ENCODE measurements at regions not wholly inside any gene's neighbourhood (a gene's known extent, or its start where the extent isn't known, plus 50 kb on each side); places are given as distances from the start of the nearest gene placed in this dataset.

DNA sequence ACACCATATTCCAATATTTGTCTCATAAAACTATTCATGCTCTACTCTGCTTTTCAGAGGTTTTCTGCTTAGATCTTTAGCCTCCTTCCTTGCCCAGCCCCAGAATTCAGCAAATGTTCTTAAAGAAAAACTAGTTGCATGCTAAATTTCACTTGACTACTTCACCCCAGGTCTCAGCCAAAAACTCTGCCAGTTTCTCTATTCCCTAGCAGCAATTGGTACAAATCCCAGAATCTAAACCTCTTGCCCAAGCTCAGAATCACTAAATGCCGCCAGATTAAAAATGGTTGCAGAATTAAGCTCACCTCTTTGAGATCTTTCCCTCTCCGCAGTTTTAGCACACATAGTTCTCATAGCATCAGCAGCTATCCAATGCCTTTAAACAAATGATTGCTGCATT, 331.2 kb upstream of the SMARCA2 start:
- no peak for DNase-seq (ENCODE audit: low spot score)
- in situ Hi-C loops (cut with MboI; ENCODE audit: low sequenced_read_pairs, unreplicated experiment) = no loop called here
- TF ChIP-seq CTCF (IDR thresholded peaks at IDR 0.05; ENCODE audit: borderline replicate concordance, control extremely low read depth, extremely low read depth, insufficient read depth, missing control alignments) = no peak

- no peak for TF ChIP-seq CTCF (IDR thresholded peaks at IDR 0.05; ENCODE audit: borderline replicate concordance, control extremely low read depth, extremely low read depth, insufficient read depth, missing control alignments)
- in situ Hi-C loops (cut with MboI; ENCODE audit: low sequenced_read_pairs, unreplicated experiment) = no loop called here
- no peak for DNase-seq (ENCODE audit: low spot score)
These were observed 316.2 kb upstream of the SMARCA2 start for GRCh38 chr9:1698991-1699390.

DNA sequence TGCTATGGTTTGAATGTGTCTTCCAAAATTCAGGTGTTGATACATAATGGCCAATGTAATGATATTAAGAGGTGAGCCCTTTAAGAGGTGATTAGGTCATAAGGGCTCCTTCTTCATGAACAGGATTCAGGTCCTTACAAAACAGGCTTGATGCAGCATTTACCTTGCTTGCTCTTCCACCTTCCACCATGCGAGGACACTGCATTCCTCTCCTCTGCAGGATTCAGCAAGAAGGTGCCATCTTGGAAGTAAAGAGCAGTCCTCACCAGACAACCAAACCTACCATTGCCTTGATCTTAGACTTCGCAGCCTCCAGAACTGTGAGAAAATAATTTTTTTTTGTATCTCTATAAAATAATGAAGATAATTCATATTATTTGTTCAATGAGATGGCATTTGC, 314.0 kb upstream of the SMARCA2 start:
- in situ Hi-C loops (cut with MboI; ENCODE audit: low sequenced_read_pairs, unreplicated experiment) = loop anchor here (25.0 kb wide), 1 partner anchor 386 kb away; no protein-coding TSS in a partner anchor
- DNase-seq (ENCODE audit: low spot score) = no peak
- TF ChIP-seq CTCF (IDR thresholded peaks at IDR 0.05; ENCODE audit: borderline replicate concordance, control extremely low read depth, extremely low read depth, insufficient read depth, missing control alignments) = no peak

- TF ChIP-seq CTCF (IDR thresholded peaks at IDR 0.05; ENCODE audit: borderline replicate concordance, control extremely low read depth, extremely low read depth, insufficient read depth, missing control alignments) = no peak
- in situ Hi-C loops (cut with MboI; ENCODE audit: low sequenced_read_pairs, unreplicated experiment) = loop anchor here (25.0 kb wide), 1 partner anchor 385 kb away; no protein-coding TSS in a partner anchor
- DNase-seq (ENCODE audit: low spot score) = no peak
These were observed 312.4 kb upstream of the SMARCA2 start for GRCh38 chr9:1702701-1703100.

DNA sequence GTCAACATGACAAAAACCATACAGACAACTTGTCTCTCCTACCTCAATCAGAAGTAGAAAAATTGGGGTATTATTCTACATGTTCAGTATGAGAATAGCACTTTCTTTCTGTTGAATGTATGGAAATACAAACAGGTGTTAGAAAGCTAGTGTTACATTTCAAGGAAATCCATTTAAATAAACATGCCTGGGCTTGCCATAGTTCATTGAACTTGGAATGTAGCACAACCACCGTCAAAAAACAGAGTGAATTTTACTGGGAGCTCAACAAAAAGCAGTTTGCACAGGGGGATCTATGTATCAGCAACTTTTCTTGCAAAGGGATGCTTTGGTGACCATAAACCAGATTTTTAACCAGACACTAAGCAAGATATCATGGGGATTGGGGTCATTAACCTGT, 307.9 kb upstream of the SMARCA2 start:
- DNase-seq (ENCODE audit: low spot score) = no peak
- no peak for TF ChIP-seq CTCF (IDR thresholded peaks at IDR 0.05; ENCODE audit: borderline replicate concordance, control extremely low read depth, extremely low read depth, insufficient read depth, missing control alignments)
- in situ Hi-C loops (cut with MboI; ENCODE audit: low sequenced_read_pairs, unreplicated experiment) = loop anchor here (25.0 kb wide), 1 partner anchor 380 kb away; no protein-coding TSS in a partner anchor

DNA sequence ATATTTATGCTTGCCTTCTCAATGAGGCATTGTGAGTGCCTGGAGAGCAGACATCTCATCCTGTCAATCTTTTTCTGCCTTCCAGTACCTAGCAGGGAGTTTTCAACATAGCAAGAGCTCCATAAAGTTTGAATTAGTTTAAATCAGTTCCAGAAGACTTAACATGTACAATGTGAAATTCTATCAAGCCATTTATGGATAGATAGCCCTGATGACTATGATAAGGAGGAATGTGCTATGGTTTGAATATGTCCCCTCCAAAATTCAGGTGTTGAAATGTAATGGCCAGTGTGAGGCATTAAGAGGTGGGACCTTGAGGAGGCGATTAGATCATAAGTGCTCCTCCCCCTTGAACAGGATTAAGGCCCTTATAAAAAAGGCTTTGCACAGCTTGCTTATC, 306.9 kb upstream of the SMARCA2 start:
- no peak for DNase-seq (ENCODE audit: low spot score)
- in situ Hi-C loops (cut with MboI; ENCODE audit: low sequenced_read_pairs, unreplicated experiment) = loop anchor here (25.0 kb wide), 1 partner anchor 379 kb away; no protein-coding TSS in a partner anchor
- no peak for TF ChIP-seq CTCF (IDR thresholded peaks at IDR 0.05; ENCODE audit: borderline replicate concordance, control extremely low read depth, extremely low read depth, insufficient read depth, missing control alignments)

Data from GM13976 (cell line).